ENCODE measurements at regions not wholly inside any gene's neighbourhood (a gene's known extent, or its start where the extent isn't known, plus 50 kb on each side); places are given as distances from the start of the nearest gene placed in this dataset.

DNA sequence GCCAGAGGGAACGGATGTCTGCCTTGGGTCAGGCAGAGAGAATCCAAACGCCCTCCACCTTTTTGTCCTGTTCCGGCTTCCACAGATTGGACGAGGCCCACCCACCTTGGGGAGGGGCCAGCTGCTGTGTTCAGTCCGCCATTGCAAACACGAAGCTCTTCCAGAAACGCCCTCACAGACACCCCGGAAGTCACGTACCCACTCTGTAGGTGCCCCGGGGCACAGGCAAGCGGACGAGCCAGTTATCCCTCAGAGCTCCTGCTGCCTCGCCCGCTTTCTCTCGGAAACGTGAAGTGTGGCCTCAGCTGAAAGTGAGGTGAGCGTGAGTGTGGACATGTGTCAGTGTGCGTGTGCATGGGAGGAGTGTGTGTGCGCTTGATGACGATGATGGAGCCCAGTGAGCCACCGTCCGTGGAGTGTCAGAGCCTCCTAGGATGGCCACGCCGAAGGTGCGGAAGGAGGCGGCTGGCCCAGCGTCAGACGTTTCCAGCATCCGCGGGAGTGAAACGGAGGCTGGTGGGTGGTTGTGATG is 869.2 kb downstream of the TBC1D22A start:
- H3K4me3 ChIP-seq (ENCODE audit: low read depth, low read length) = no peak overlapping the region
- TF ChIP-seq, protein P1, sequence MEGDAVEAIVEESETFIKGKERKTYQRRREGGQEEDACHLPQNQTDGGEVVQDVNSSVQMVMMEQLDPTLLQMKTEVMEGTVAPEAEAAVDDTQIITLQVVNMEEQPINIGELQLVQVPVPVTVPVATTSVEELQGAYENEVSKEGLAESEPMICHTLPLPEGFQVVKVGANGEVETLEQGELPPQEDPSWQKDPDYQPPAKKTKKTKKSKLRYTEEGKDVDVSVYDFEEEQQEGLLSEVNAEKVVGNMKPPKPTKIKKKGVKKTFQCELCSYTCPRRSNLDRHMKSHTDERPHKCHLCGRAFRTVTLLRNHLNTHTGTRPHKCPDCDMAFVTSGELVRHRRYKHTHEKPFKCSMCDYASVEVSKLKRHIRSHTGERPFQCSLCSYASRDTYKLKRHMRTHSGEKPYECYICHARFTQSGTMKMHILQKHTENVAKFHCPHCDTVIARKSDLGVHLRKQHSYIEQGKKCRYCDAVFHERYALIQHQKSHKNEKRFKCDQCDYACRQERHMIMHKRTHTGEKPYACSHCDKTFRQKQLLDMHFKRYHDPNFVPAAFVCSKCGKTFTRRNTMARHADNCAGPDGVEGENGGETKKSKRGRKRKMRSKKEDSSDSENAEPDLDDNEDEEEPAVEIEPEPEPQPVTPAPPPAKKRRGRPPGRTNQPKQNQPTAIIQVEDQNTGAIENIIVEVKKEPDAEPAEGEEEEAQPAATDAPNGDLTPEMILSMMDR (IDR thresholded peaks at IDR 0.05; ENCODE audit: low read depth, low read length) = no peak
- no peak for TF ChIP-seq MYC (IDR thresholded peaks at IDR 0.05; ENCODE audit: low read depth, low read length)
- no peak for TF ChIP-seq POLR2A (IDR thresholded peaks at IDR 0.05; ENCODE audit: extremely low read depth, insufficient read length)
- no peak for TF ChIP-seq MAX (IDR thresholded peaks at IDR 0.05; ENCODE audit: low read depth, low read length)
- no peak for DNase-seq (ENCODE audit: low read depth)

- H3K4me3 ChIP-seq (ENCODE audit: low read depth, low read length) = no peak overlapping the region
- no peak for TF ChIP-seq MYC (IDR thresholded peaks at IDR 0.05; ENCODE audit: low read depth, low read length)
- TF ChIP-seq, protein P1 (IDR thresholded peaks at IDR 0.05; ENCODE audit: low read depth, low read length) = no peak
- TF ChIP-seq POLR2A (IDR thresholded peaks at IDR 0.05; ENCODE audit: extremely low read depth, insufficient read length) = no peak
- no peak for TF ChIP-seq MAX (IDR thresholded peaks at IDR 0.05; ENCODE audit: low read depth, low read length)
- DNase-seq (ENCODE audit: low read depth) = no peak
Observed at GRCh38 chr22:47630741-47631534, 868.5 kb downstream of the TBC1D22A start.

DNA sequence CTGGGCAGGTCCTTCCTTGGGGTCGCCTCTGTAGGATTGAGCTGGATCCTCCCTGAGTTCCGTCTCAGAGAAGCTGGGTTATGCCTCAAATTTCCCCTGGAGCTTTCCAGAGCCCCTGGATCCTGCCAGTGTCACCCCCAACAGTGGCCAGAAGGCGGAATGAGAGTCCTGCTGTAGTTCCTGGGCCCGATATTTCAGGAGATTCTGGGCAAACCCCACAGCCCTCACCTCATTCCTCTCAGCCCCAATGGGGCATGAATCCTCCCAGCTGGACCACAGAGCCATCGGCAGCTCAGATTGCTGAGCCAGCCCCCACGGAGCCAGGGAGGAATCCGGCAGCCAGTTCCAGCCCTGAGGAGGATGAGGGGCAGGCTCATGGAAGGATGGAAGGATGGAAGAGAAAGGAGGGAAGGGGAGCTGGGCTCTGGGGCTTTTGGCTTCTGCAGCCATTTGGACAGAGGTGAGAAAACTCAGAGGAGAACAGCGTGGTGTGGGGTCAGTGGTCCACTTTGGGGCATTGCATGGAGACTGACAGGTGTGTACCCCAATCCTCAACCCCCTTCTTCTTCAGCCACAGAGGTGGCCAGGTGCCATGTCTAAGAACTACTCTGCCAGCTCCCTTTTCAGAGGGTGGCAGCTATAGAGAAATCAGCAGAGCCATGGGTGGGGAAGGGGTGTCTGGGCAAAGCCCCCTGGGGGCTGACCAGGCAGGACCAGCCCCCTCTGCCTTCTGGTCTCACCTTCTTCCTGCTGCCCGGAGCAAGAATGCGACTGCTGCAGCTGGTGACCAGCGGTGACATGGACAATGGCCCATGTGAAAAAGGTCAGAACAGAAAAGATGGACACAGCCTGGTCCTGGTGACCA is 867.6 kb downstream of the TBC1D22A start:
- no peak overlapping the region for H3K4me3 ChIP-seq (ENCODE audit: low read depth, low read length)
- TF ChIP-seq, protein P1 (IDR thresholded peaks at IDR 0.05; ENCODE audit: low read depth, low read length) = no peak
- TF ChIP-seq MYC (IDR thresholded peaks at IDR 0.05; ENCODE audit: low read depth, low read length) (no peak), MAX (IDR thresholded peaks at IDR 0.05; ENCODE audit: low read depth, low read length) (no peak), POLR2A (IDR thresholded peaks at IDR 0.05; ENCODE audit: extremely low read depth, insufficient read length) (no peak)
- DNase-seq (ENCODE audit: low read depth) = no peak

DNA sequence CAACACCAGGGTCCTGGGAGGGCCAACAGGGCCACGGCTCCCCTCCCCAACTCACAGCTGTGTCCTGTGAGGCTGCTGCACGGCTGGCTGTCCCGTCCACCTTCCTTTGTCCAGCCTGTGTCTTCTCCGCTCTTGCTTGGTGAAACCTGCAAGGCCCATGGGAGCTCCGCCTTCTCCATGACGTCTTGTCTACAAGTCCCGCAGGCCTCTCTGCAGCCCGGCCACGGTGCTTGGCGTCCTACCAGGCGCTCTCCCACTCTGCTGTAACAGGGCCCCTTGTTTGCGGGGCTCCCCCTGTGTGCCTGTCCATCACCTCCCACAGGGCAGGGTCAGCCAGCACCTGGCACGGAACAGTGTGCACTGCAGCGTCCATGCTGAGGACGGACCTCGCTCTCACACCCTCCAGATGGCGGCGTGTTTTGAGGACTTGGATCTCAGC is 866.8 kb downstream of the TBC1D22A start:
- DNase-seq (ENCODE audit: low read depth) = no peak
- H3K4me3 ChIP-seq (ENCODE audit: low read depth, low read length) = no peak overlapping the region
- TF ChIP-seq, protein P1 (IDR thresholded peaks at IDR 0.05; ENCODE audit: low read depth, low read length) = no peak
- no peak for TF ChIP-seq MAX (IDR thresholded peaks at IDR 0.05; ENCODE audit: low read depth, low read length)
- no peak for TF ChIP-seq MYC (IDR thresholded peaks at IDR 0.05; ENCODE audit: low read depth, low read length)
- TF ChIP-seq POLR2A (IDR thresholded peaks at IDR 0.05; ENCODE audit: extremely low read depth, insufficient read length) = no peak

DNA sequence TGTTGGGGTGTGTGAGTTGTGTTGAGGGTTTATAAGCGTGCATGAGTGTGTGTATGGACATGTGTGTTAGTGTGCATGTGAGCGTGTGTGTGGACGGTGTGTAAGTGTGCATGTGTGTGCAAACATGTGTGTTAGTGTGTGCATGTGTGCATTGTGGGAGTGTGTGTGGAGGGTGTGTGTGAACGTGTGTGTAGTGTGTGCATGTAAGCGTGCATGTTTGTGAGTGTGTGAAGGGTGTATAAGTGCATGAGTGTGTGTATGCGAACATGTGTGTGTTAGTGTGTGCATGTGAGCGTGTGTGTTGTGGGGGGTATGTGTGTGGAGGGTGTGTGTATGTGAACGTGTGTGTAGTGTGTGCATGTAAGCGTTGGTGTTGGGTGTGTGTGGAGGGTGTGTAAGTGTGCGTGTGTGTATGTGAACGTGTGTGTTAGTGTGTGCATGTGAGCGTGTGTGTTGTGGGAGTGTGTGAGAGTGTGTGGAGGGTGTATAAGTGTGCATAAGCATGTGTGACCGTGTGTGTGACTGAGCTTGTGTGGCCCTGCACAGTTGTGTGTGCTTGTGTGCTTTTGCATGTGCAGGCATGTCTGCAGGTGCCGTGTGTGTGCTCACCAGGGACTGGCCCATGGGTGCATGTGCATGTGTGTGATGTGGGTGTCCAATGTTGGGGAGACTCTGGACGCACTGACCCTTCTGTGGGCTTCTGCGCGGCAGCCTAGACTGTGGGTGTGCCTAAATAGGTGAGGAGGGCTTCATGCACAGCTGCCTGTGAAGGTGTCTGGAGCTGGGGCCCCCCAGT is 866.2 kb downstream of the TBC1D22A start:
- DNase-seq (ENCODE audit: low read depth) = no peak
- no peak for TF ChIP-seq MAX (IDR thresholded peaks at IDR 0.05; ENCODE audit: low read depth, low read length)
- TF ChIP-seq, protein P1 (IDR thresholded peaks at IDR 0.05; ENCODE audit: low read depth, low read length) = no peak
- no peak for TF ChIP-seq MYC (IDR thresholded peaks at IDR 0.05; ENCODE audit: low read depth, low read length)
- TF ChIP-seq POLR2A (IDR thresholded peaks at IDR 0.05; ENCODE audit: extremely low read depth, insufficient read length) = no peak
- H3K4me3 ChIP-seq (ENCODE audit: low read depth, low read length) = no peak overlapping the region

Data from NB4 (cell line).